Omental fat pad (tissue), 3 donors: ENCODE measurements at regions not wholly inside any gene's neighbourhood (a gene's known extent, or its start where the extent isn't known, plus 50 kb on each side); places are given as distances from the start of the nearest gene placed in this dataset.

ENCODE experiments used
- ATAC-seq: fragments of 150-250 bp; one replicate; pipeline ENCODE4 v1.9.1; 2016; ENCODE audit warnings: mild to moderate bottlenecking, moderate library complexity; ENCODE audit not compliant: low FRiP score
- DNase-seq: peaks from one replicate; pipeline ENCODE4 v3.0.0-alpha.2; 2019; ENCODE audit warnings: low spot score
- TF ChIP-seq, protein P1 (sequence below), 3 donors: fragments of 450-650 bp; IDR thresholded peaks; one replicate each; pipeline ENCODE4 v1.5.1; 2016 to 2017; ENCODE audit warnings: antibody characterized with exemption in 3 of 3, mild to moderate bottlenecking in 3 of 3, moderate library complexity in 2 of 3

DNA sequence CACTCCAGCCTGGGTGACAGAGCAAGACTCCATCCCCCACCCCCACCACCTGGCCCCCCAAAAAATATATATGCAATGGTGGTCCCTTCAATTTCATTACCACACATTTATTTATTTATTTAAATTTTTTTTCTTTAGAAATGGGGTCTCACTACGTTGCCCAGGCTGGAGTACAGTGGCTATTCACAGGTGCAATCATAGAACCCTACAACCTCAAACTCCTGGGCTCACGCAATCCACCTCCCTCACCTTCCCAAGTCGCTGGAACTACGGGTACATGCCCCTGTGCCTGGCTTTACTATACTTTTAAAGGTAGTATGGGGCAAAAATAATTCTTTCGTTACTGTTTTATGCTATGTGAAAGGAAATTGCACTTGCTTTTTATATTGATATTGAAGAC lies 50.9 kb upstream of the EP300 start:
- ATAC-seq (no peak), DNase-seq (no peak)
- TF ChIP-seq, protein P1, sequence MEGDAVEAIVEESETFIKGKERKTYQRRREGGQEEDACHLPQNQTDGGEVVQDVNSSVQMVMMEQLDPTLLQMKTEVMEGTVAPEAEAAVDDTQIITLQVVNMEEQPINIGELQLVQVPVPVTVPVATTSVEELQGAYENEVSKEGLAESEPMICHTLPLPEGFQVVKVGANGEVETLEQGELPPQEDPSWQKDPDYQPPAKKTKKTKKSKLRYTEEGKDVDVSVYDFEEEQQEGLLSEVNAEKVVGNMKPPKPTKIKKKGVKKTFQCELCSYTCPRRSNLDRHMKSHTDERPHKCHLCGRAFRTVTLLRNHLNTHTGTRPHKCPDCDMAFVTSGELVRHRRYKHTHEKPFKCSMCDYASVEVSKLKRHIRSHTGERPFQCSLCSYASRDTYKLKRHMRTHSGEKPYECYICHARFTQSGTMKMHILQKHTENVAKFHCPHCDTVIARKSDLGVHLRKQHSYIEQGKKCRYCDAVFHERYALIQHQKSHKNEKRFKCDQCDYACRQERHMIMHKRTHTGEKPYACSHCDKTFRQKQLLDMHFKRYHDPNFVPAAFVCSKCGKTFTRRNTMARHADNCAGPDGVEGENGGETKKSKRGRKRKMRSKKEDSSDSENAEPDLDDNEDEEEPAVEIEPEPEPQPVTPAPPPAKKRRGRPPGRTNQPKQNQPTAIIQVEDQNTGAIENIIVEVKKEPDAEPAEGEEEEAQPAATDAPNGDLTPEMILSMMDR (IDR thresholded peaks at IDR 0.05) = no peak
